GM12878 (cell line): ENCODE measurements at regions not wholly inside any gene's neighbourhood (a gene's known extent, or its start where the extent isn't known, plus 50 kb on each side); places are given as distances from the start of the nearest gene placed in this dataset.

Source experiments
- ATAC-seq: fragments of 200-7000 bp; cut with Tn5 transposase; 3 replicates; pipeline ENCODE4 v1.9.1; 2020; ENCODE audit warnings: mild to moderate bottlenecking, moderate library complexity
- BruUV-seq: library from RNA; stranded (reverse); fragments of 400-500 nt; replicated peaks from 2 replicates; lab custom pipeline; 2021; lab: Mats Ljungman, UMichigan
- CTCF ChIA-PET: fragments of 300-600 bp; sonication (Branson Sonifier 250); formaldehyde crosslinking; extraction: SDS; loops from one replicate; lab custom pipeline; 2021; ENCODE audit warnings: inconsistent platforms; lab: Yijun Ruan, JAX
- POLR2A ChIA-PET: fragments of 350-600 bp; formaldehyde crosslinking; extraction: SDS; loops from one replicate; lab custom pipeline; 2021; ENCODE audit warnings: inconsistent platforms; lab: Charles Lee
- RAD21 ChIA-PET: fragments of 300-600 bp; sonication (Branson Sonifier 250); formaldehyde crosslinking; loops from one replicate; lab custom pipeline; 2023; ENCODE audit warnings: antibody characterized with exemption; ENCODE audit not compliant: unreplicated experiment; lab: Charles Lee
- SMC1A ChIA-PET: fragments of 300-600 bp; sonication (Branson Sonifier 250); formaldehyde crosslinking; loops from one replicate; lab custom pipeline; 2023; ENCODE audit not compliant: unreplicated experiment, uncharacterized antibody; lab: Charles Lee
- DNase-seq: peaks from one replicate; pipeline ENCODE4 v3.0.0-alpha.2; 2011; ENCODE audit warnings: low read depth, low spot score
- FAIRE-seq: peaks from 3 replicates; lab custom pipeline; 2011; peaks lifted over from hg19 to GRCh38; lab: Jason Lieb, UNC
- H2AFZ ChIP-seq: 2 replicates; pipeline ENCODE4 v1.6.0; 2011; ENCODE audit warnings: low read depth, low read length, control low read depth; ENCODE audit not compliant: control insufficient read depth
- H3K27ac ChIP-seq: 2 replicates; pipeline ENCODE4 v1.5.1; 2011; ENCODE audit warnings: control low read depth; ENCODE audit not compliant: control insufficient read depth, insufficient read depth
- H3K27me3 ChIP-seq, 2 experiments: replicated peaks in 1 of 2; 2 replicates each; pipeline versions ENCODE4 v1.6.0 to v1.6.1; 2011; ENCODE audit warnings: low read length in 1 of 2; ENCODE audit not compliant: control insufficient read depth in 2 of 2, insufficient read depth in 2 of 2
- H3K36me3 ChIP-seq, 2 experiments: 2 replicates each; pipeline ENCODE4 v1.5.1; 2011; ENCODE audit warnings: low read length in 1 of 2; ENCODE audit not compliant: control insufficient read depth in 2 of 2, insufficient read depth in 2 of 2
- H3K4me1 ChIP-seq: 2 replicates; pipeline ENCODE4 v1.6.1; 2011; ENCODE audit warnings: mild to moderate bottlenecking, low read length, moderate library complexity, mixed read lengths; ENCODE audit not compliant: control insufficient read depth, insufficient read depth
- H3K4me2 ChIP-seq: 2 replicates; pipeline ENCODE4 v1.6.0; 2011; ENCODE audit warnings: control low read depth; ENCODE audit not compliant: control insufficient read depth, insufficient read depth
- H3K4me3 ChIP-seq: fragments of 200-600 bp; sonication (generic); 2 replicates; pipeline ENCODE4 v1.5.1; 2016
- H3K79me2 ChIP-seq: 2 replicates; pipeline ENCODE4 v1.6.0; 2011; ENCODE audit warnings: low read length; ENCODE audit not compliant: control insufficient read depth, insufficient read depth
- H3K9ac ChIP-seq: 2 replicates; pipeline ENCODE4 v1.8.0; 2011; ENCODE audit warnings: low read length, control low read depth, mixed read lengths; ENCODE audit not compliant: control insufficient read depth, insufficient read depth
- H3K9me3 ChIP-seq: replicated peaks from 3 replicates; pipeline ENCODE4 v1.5.1; 2011; ENCODE audit warnings: mild to moderate bottlenecking, low read length; ENCODE audit not compliant: control insufficient read depth, insufficient read depth
- H4K20me1 ChIP-seq: 2 replicates; pipeline ENCODE4 v1.6.0; 2011; ENCODE audit not compliant: control insufficient read depth, insufficient read depth
- ASH2L ChIP-seq: fragments of 300-600, 200-600 bp; sonication (generic); IDR thresholded peaks from 2 replicates; pipeline ENCODE4 v1.6.1; 2017; ENCODE audit warnings: low read depth, mild to moderate bottlenecking, borderline replicate concordance
- ATF7 ChIP-seq: fragments of 450-650 bp; IDR thresholded peaks from 2 replicates; pipeline ENCODE4 v1.6.1; 2016; ENCODE audit warnings: low read depth, mild to moderate bottlenecking
- BRCA1 ChIP-seq: IDR thresholded peaks from 2 replicates; pipeline ENCODE4 v1.6.1; 2011; ENCODE audit warnings: low read depth, low read length, improper control_type of control experiment
- CBX3 ChIP-seq: fragments of 200-600 bp; sonication (generic); IDR thresholded peaks from 2 replicates; pipeline ENCODE4 v1.6.1; 2016; ENCODE audit warnings: low read depth, borderline replicate concordance
- CHD1 ChIP-seq: IDR thresholded peaks from 2 replicates; pipeline ENCODE4 v1.6.1; 2012; ENCODE audit warnings: low read depth, low read length, improper control_type of control experiment
- CHD2 ChIP-seq: IDR thresholded peaks from 2 replicates; pipeline ENCODE4 v1.6.1; 2011; ENCODE audit warnings: low read depth, low read length, improper control_type of control experiment, borderline replicate concordance
- CREB1 ChIP-seq: IDR thresholded peaks from 2 replicates; pipeline ENCODE4 v1.6.1; 2012; ENCODE audit warnings: low read depth, mild to moderate bottlenecking, inconsistent platforms
- EED ChIP-seq: sonication (generic); IDR thresholded peaks from 2 replicates; pipeline ENCODE4 v1.6.1; 2016; ENCODE audit warnings: antibody characterized with exemption, low read depth
- HDGF ChIP-seq: fragments of 450-650 bp; IDR thresholded peaks from 2 replicates; pipeline ENCODE4 v1.6.1; 2016; ENCODE audit warnings: antibody characterized with exemption
- MEF2B ChIP-seq: fragments of 450-650 bp; IDR thresholded peaks from 2 replicates; pipeline ENCODE4 v1.6.1; 2018; ENCODE audit warnings: mild to moderate bottlenecking, moderate library complexity; ENCODE audit not compliant: partially characterized antibody, poor library complexity, severe bottlenecking
- MTA2 ChIP-seq: fragments of 450-650 bp; IDR thresholded peaks from 2 replicates; pipeline ENCODE4 v1.6.1; 2016; ENCODE audit warnings: low read depth, mild to moderate bottlenecking, moderate library complexity
- POLR2A ChIP-seq: IDR thresholded peaks from 2 replicates; pipeline ENCODE4 v1.6.1; 2011; ENCODE audit warnings: low read depth, mild to moderate bottlenecking, low read length
- POU2F2 ChIP-seq: IDR thresholded peaks from 3 replicates; pipeline ENCODE4 v1.6.1; 2011; ENCODE audit warnings: low read depth, mild to moderate bottlenecking, low read length, borderline replicate concordance
- RB1 ChIP-seq: fragments of 450-650 bp; formaldehyde crosslinking; IDR thresholded peaks from 2 replicates; pipeline ENCODE4 v1.6.1; 2017; ENCODE audit warnings: mild to moderate bottlenecking, borderline replicate concordance
- SPI1 ChIP-seq: IDR thresholded peaks from 2 replicates; pipeline ENCODE4 v1.6.1; 2011; ENCODE audit warnings: low read depth, mild to moderate bottlenecking, low read length, moderate library complexity, borderline replicate concordance; ENCODE audit not compliant: insufficient read depth
- SRF ChIP-seq, 2 experiments: IDR thresholded peaks; 2 replicates each; pipeline ENCODE4 v1.6.1; 2011; ENCODE audit warnings: low read depth in 2 of 2, low read length in 2 of 2, mild to moderate bottlenecking in 1 of 2, moderate library complexity in 1 of 2
- WGBS: methylation state at CpG from one replicate; pipeline ENCODE4 v1.1.6; 2016; ENCODE audit warnings: low lambda C conversion rate; ENCODE audit not compliant: insufficient replicate concordance, insufficient coverage; ENCODE audit errors: missing lambda C conversion rate; 5-methylcytosine and 5-hydroxymethylcytosine counted together
- in situ Hi-C: fragments of 300-500 bp; cut with MboI; formaldehyde crosslinking; loops from 9 replicates; pipeline ENCODE4 v1.14.3; 2018; ENCODE audit warnings: mixed read lengths
- intact Hi-C: fragments of 100-400 bp; cut with micrococcal nuclease; formaldehyde crosslinking; loops from one replicate; pipeline ENCODE4 v1.14.2; 2022; ENCODE audit not compliant: unreplicated experiment
- TF ChIP-seq, protein P1 (sequence below), 3 experiments: IDR thresholded peaks in 2 of 3; conservative IDR thresholded peaks in 1 of 3; 2 replicates each; pipeline ENCODE4 v1.5.1; 2011; ENCODE audit warnings: low read depth in 3 of 3, low read length in 3 of 3, mild to moderate bottlenecking in 3 of 3, control low read depth in 2 of 3, moderate library complexity in 2 of 3, inconsistent platforms in 1 of 3, mixed read lengths in 1 of 3; ENCODE audit not compliant: control insufficient read depth in 2 of 3, insufficient read depth in 1 of 3; ENCODE audit errors: extremely low read depth in 1 of 3

DNA sequence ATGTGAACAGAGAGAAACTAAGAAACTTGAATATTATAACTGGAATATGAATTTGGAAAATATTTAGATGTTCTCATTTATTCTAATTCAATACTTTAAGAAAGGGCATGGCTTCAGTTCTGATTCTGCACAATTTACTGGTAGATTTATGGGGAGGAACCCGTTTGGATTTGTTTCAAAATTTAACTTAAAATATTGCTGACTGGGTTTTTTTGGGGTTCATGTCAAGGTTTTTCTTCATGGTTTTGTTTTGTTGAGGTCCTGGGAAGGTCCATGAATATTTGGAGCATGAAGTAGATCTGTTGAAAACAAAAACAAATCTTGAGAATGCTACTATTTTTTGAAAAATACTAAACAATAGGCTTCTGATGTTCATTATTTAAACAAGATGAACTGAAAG lies 214.7 kb downstream of the PIK3R1 start:
- FAIRE-seq = no peak
- Histone ChIP-seq H2AFZ (no peak overlapping the region), H3K4me2 (no peak overlapping the region), H3K27ac (no peak overlapping the region), H3K4me1 (peaks cover 53% of the 10 kb centered on the region), H3K27me3 (no peaks in the 10 kb centered on the region), H3K9ac (no peak overlapping the region), H4K20me1 (no peaks in the 10 kb centered on the region), H3K4me3 (no peak overlapping the region), H3K36me3 (no peaks in the 10 kb centered on the region), H3K9me3 (peaks cover 1% of the 10 kb centered on the region; the same call in 2 of the 3 replicates), H3K79me2 (no peaks in the 10 kb centered on the region; the same call in 1 of the 2 replicates)
- intact Hi-C loops = no loop called here
- BruUV-seq = no TSS peak
- ChIA-PET SMC1A (interaction anchor here (0.8 to 11.8 kb wide), 15 partner anchors 9 to 144 kb away, joined by 3 to 266 read pairs (median 6); no protein-coding TSS in a partner anchor), CTCF (interaction anchor here (1.2 to 11.5 kb wide), 8 partner anchors 9 to 143 kb away, joined by 3 to 97 read pairs (median 4); no protein-coding TSS in a partner anchor), POLR2A (interaction anchor here (1.2 to 7.4 kb wide), 2 partner anchors 10 to 16 kb away, joined by 3 to 69 read pairs; no protein-coding TSS in a partner anchor), RAD21 (interaction anchor here (1.7 to 14.5 kb wide), 5 partner anchors 15 to 143 kb away, joined by 4 to 190 read pairs (median 14); no protein-coding TSS in a partner anchor)
- no peak for TF ChIP-seq BRCA1
- no peak for TF ChIP-seq CREB1
- TF ChIP-seq SRF (IDR thresholded peaks at IDR 0.05; ENCODE audit: low read depth in 2 of 2, low read length in 2 of 2) = no peak
- no peak for TF ChIP-seq CHD1
- no peak for TF ChIP-seq POLR2A
- TF ChIP-seq, protein P1, sequence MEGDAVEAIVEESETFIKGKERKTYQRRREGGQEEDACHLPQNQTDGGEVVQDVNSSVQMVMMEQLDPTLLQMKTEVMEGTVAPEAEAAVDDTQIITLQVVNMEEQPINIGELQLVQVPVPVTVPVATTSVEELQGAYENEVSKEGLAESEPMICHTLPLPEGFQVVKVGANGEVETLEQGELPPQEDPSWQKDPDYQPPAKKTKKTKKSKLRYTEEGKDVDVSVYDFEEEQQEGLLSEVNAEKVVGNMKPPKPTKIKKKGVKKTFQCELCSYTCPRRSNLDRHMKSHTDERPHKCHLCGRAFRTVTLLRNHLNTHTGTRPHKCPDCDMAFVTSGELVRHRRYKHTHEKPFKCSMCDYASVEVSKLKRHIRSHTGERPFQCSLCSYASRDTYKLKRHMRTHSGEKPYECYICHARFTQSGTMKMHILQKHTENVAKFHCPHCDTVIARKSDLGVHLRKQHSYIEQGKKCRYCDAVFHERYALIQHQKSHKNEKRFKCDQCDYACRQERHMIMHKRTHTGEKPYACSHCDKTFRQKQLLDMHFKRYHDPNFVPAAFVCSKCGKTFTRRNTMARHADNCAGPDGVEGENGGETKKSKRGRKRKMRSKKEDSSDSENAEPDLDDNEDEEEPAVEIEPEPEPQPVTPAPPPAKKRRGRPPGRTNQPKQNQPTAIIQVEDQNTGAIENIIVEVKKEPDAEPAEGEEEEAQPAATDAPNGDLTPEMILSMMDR (IDR thresholded peaks at IDR 0.05 in 2 of 3, conservative IDR thresholded peaks at IDR 0.05 in 1 of 3; ENCODE audit: control insufficient read depth in 2 of 3, extremely low read depth in 1 of 3, insufficient read depth in 1 of 3, low read depth in 3 of 3, low read length in 3 of 3) = no peak
- TF ChIP-seq SPI1 = no peak
- no peak for TF ChIP-seq CHD2
- no peak for TF ChIP-seq MEF2B
- TF ChIP-seq ATF7 = no peak
- no peak for TF ChIP-seq ASH2L
- TF ChIP-seq MTA2 = no peak
- no peak for TF ChIP-seq HDGF
- TF ChIP-seq POU2F2 = no peak
- TF ChIP-seq EED = no peak
- TF ChIP-seq CBX3 = no peak
- no peak for TF ChIP-seq RB1
- 39% methylated on average over 1 of the region's 1 CpG for WGBS
- no peak for DNase-seq
- ATAC-seq = no peak
- in situ Hi-C loops = no loop called here
